HepG2 (cell line): ENCODE measurements at regions not wholly inside any gene's neighbourhood (a gene's known extent, or its start where the extent isn't known, plus 50 kb on each side); places are given as distances from the start of the nearest gene placed in this dataset.

Source experiments
- ARNTL ChIP-seq: sonication (generic); formaldehyde crosslinking; IDR thresholded peaks from 2 replicates; pipeline ENCODE4 v1.4.0; 2020; ENCODE audit warnings: mild to moderate bottlenecking, missing genetic modification reagents
- EEA1 ChIP-seq: sonication (generic); formaldehyde crosslinking; IDR thresholded peaks from 2 replicates; pipeline ENCODE4 v1.5.1; 2020; ENCODE audit warnings: mild to moderate bottlenecking, missing genetic modification reagents, borderline replicate concordance
- FUBP1 ChIP-seq: sonication (generic); formaldehyde crosslinking; IDR thresholded peaks from 2 replicates; pipeline ENCODE4 v1.5.1; 2020; ENCODE audit warnings: missing genetic modification reagents, mild to moderate bottlenecking, borderline replicate concordance
- GABPB1 ChIP-seq: IDR thresholded peaks from 2 replicates; pipeline ENCODE4 v1.6.1; 2016; ENCODE audit warnings: mild to moderate bottlenecking, missing genetic modification reagents, moderate library complexity, missing compliant biosample characterization
- HNRNPUL1 ChIP-seq: fragments of 200-400 bp; formaldehyde crosslinking; IDR thresholded peaks from 2 replicates; pipeline ENCODE4 v1.6.1; 2017; ENCODE audit warnings: low read depth, mild to moderate bottlenecking, low read length, moderate library complexity
- KAT7 ChIP-seq: IDR thresholded peaks from 2 replicates; pipeline ENCODE4 v1.6.1; 2018; ENCODE audit warnings: borderline replicate concordance, missing compliant biosample characterization
- KMT2B ChIP-seq: IDR thresholded peaks from 2 replicates; pipeline ENCODE4 v1.6.1; 2016; ENCODE audit warnings: missing genetic modification reagents, missing compliant biosample characterization
- LRRFIP1 ChIP-seq: sonication (generic); formaldehyde crosslinking; conservative IDR thresholded peaks from 2 replicates; pipeline ENCODE4 v1.4.0; 2020; ENCODE audit warnings: missing genetic modification reagents
- NR2F2 ChIP-seq: IDR thresholded peaks from 2 replicates; pipeline ENCODE4 v1.6.1; 2012; ENCODE audit warnings: low read depth, inconsistent platforms, borderline replicate concordance
- POGZ ChIP-seq: sonication (generic); formaldehyde crosslinking; IDR thresholded peaks from 2 replicates; pipeline ENCODE4 v1.4.0; 2020; ENCODE audit warnings: mild to moderate bottlenecking, missing genetic modification reagents
- RNF219 ChIP-seq: sonication (generic); formaldehyde crosslinking; IDR thresholded peaks from 2 replicates; pipeline ENCODE4 v1.5.0; 2020; ENCODE audit warnings: mild to moderate bottlenecking, missing genetic modification reagents
- RXRB ChIP-seq: IDR thresholded peaks from 2 replicates; pipeline ENCODE4 v1.6.1; 2016; ENCODE audit warnings: borderline replicate concordance, missing genetic modification reagents, missing compliant biosample characterization
- SATB2 ChIP-seq: sonication (generic); formaldehyde crosslinking; IDR thresholded peaks from 2 replicates; pipeline ENCODE4 v1.5.0; 2020; ENCODE audit warnings: missing genetic modification reagents
- SRSF4 ChIP-seq: fragments of 200-400 bp; formaldehyde crosslinking; IDR thresholded peaks from one replicate; pipeline ENCODE4 v1.6.1; 2018; ENCODE audit warnings: mild to moderate bottlenecking, low read depth, low read length, moderate library complexity; ENCODE audit not compliant: poor library complexity, severe bottlenecking
- ZFP36L1 ChIP-seq: sonication (generic); formaldehyde crosslinking; IDR thresholded peaks from 2 replicates; pipeline ENCODE4 v1.8.0; 2022; ENCODE audit warnings: mild to moderate bottlenecking, missing genetic modification reagents, moderate library complexity
- ZIK1 ChIP-seq: sonication (generic); formaldehyde crosslinking; IDR thresholded peaks from 2 replicates; pipeline ENCODE4 v1.5.0; 2020; ENCODE audit warnings: mild to moderate bottlenecking, low read depth, missing genetic modification reagents, borderline replicate concordance
- ZNF501 ChIP-seq: sonication (generic); formaldehyde crosslinking; IDR thresholded peaks from 2 replicates; pipeline ENCODE4 v1.5.1; 2020; ENCODE audit warnings: mild to moderate bottlenecking, moderate library complexity, missing genetic modification reagents
- ZNF510 ChIP-seq: sonication (generic); formaldehyde crosslinking; IDR thresholded peaks from 2 replicates; pipeline ENCODE4 v1.4.0; 2020; ENCODE audit warnings: low read depth, mild to moderate bottlenecking, missing genetic modification reagents
- ZNF614 ChIP-seq: IDR thresholded peaks from 2 replicates; pipeline ENCODE4 v1.6.1; 2018; ENCODE audit warnings: missing biosample characterization, missing genetic modification reagents, inconsistent platforms, borderline replicate concordance
- ZNF772 ChIP-seq: sonication (generic); formaldehyde crosslinking; IDR thresholded peaks from 2 replicates; pipeline ENCODE4 v1.5.0; 2020; ENCODE audit warnings: mild to moderate bottlenecking, missing genetic modification reagents
- TF ChIP-seq, protein P1 (sequence below): IDR thresholded peaks from 2 replicates; pipeline ENCODE4 v1.6.1; 2012; ENCODE audit warnings: inconsistent platforms
- TF ChIP-seq, protein P2 (sequence below): sonication (generic); formaldehyde crosslinking; IDR thresholded peaks from 2 replicates; pipeline ENCODE4 v1.4.0; 2020; ENCODE audit warnings: missing genetic modification reagents, mild to moderate bottlenecking, borderline replicate concordance

DNA sequence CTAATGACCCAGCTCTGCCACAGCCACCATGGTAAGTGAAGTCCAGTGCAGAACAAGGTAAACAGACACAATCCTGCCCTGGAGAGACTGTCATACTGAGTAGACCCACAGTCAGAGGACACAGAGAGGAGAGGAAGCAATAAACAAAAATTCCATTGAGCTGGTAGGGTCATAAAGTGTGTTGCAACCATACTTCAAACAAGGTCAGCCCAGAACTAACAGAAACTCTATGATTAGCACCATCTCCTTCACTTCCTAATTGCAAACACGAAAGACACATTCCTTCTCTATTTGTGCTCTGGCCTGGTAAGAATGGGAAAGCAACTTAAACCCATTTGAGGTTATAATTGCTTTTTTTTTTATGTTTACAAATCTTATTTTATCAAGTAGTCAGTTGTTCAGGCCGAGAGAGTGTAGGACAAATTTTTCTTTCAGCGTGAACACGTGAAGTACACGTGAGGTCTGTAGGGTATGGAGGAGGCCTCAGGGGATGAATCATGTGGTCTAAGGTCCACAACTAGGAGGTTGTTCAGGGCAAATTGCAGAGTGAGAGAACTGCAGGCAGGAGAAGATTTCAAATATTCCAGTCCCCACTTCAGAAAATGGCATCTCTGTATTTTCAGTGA is 71.4 kb upstream of the GLS start (continued):
- no peak for TF ChIP-seq FUBP1 (CRISPR knock-in tag)
- TF ChIP-seq KMT2B, result peak; percentile 80
- 0 out of 2 replicates have a peak, but pooled peaks have one; percentile 42 for TF ChIP-seq SATB2 (CRISPR knock-in tag)
- peak; percentile 87 for TF ChIP-seq RXRB
- TF ChIP-seq ZFP36L1 (CRISPR knock-in tag), result peak; percentile 90
- TF ChIP-seq POGZ (CRISPR knock-in tag), result peak; percentile 93
- peak; percentile 87; the same call in 1 of the 2 replicates for TF ChIP-seq ZNF510 (CRISPR knock-in tag)
- TF ChIP-seq RNF219 (CRISPR knock-in tag), result 0 out of 2 replicates have a peak, but pooled peaks have one; percentile 55
- peak; percentile 66; the same call in 1 of the 2 replicates for TF ChIP-seq ZNF614
- no peak for TF ChIP-seq HNRNPUL1
- peak; percentile 43; the same call in 1 of the 2 replicates for TF ChIP-seq LRRFIP1 (CRISPR knock-in tag)
- TF ChIP-seq GABPB1, result peak; percentile 64
- TF ChIP-seq ARNTL (CRISPR knock-in tag), result peak; percentile 100
- TF ChIP-seq EEA1 (CRISPR knock-in tag), result no peak
- peak; percentile 79 for TF ChIP-seq ZNF501 (CRISPR knock-in tag)
- TF ChIP-seq, protein P1, sequence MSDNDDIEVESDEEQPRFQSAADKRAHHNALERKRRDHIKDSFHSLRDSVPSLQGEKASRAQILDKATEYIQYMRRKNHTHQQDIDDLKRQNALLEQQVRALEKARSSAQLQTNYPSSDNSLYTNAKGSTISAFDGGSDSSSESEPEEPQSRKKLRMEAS, result peak; percentile 98
- TF ChIP-seq SRSF4, result no peak
- TF ChIP-seq ZIK1 (CRISPR knock-in tag), result peak; percentile 78; the same call in 1 of the 2 replicates
- TF ChIP-seq, protein P2, sequence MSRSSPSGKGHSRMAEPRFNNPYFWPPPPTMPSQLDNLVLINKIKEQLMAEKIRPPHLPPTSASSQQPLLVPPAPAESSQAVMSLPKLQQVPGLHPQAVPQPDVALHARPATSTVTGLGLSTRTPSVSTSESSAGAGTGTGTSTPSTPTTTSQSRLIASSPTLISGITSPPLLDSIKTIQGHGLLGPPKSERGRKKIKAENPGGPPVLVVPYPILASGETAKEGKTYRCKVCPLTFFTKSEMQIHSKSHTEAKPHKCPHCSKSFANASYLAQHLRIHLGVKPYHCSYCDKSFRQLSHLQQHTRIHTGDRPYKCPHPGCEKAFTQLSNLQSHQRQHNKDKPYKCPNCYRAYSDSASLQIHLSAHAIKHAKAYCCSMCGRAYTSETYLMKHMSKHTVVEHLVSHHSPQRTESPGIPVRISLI (CRISPR knock-in tag), result peak; percentile 84
- peak; percentile 86 for TF ChIP-seq NR2F2
- peak; percentile 76; the same call in 1 of the 2 replicates for TF ChIP-seq ZNF772 (CRISPR knock-in tag)
- peak; percentile 72 for TF ChIP-seq KAT7 (CRISPR knock-in tag)
